ENCODE measurements at regions not wholly inside any gene's neighbourhood (a gene's known extent, or its start where the extent isn't known, plus 50 kb on each side); places are given as distances from the start of the nearest gene placed in this dataset.
A peak's percentile ranks its signal among the peaks of the same experiment; 100 is the strongest.

DNA sequence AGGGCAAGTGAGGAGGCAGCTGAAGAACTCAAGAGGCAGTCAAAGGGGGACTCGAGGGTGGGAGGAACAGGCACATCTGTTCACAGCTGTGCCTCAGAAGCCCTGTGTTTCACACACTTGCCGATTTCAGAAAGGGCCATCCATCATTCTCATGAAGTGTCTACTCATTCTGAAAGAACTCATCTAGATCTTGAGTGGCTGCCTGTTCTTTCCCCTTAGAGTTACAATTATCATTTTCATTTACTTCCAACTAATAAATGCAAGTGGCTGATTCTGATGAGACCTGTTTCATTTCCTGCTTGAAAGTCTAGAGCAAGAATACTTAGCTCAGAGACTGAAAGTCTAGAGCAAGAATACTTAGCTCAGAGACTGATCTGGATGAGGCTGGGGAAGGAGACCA lies 1145.1 kb downstream of the UQCRFS1 start:
- no peak overlapping the region for H3K4me3 ChIP-seq
- no peak overlapping the region for H3K27ac ChIP-seq
- no peaks in the 10 kb centered on the region for H3K4me1 ChIP-seq
- no peaks in the 10 kb centered on the region for H3K9me3 ChIP-seq
- H3K27me3 ChIP-seq, result no peaks in the 10 kb centered on the region
- DNase-seq, result no peak
- no peak for ATAC-seq
- H3K36me3 ChIP-seq, result no peaks in the 10 kb centered on the region
- intact Hi-C loops (cut with DNase I), result no loop called here
- WGBS (ENCODE audit: insufficient coverage, low coverage, low lambda C conversion rate, missing lambda C conversion rate), result 20% methylated on average over 2 of the region's 2 CpGs
- TF ChIP-seq, protein P1, sequence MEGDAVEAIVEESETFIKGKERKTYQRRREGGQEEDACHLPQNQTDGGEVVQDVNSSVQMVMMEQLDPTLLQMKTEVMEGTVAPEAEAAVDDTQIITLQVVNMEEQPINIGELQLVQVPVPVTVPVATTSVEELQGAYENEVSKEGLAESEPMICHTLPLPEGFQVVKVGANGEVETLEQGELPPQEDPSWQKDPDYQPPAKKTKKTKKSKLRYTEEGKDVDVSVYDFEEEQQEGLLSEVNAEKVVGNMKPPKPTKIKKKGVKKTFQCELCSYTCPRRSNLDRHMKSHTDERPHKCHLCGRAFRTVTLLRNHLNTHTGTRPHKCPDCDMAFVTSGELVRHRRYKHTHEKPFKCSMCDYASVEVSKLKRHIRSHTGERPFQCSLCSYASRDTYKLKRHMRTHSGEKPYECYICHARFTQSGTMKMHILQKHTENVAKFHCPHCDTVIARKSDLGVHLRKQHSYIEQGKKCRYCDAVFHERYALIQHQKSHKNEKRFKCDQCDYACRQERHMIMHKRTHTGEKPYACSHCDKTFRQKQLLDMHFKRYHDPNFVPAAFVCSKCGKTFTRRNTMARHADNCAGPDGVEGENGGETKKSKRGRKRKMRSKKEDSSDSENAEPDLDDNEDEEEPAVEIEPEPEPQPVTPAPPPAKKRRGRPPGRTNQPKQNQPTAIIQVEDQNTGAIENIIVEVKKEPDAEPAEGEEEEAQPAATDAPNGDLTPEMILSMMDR (IDR thresholded peaks at IDR 0.05), result no peak
- TF ChIP-seq POLR2A (IDR thresholded peaks at IDR 0.05), result no peak

DNA sequence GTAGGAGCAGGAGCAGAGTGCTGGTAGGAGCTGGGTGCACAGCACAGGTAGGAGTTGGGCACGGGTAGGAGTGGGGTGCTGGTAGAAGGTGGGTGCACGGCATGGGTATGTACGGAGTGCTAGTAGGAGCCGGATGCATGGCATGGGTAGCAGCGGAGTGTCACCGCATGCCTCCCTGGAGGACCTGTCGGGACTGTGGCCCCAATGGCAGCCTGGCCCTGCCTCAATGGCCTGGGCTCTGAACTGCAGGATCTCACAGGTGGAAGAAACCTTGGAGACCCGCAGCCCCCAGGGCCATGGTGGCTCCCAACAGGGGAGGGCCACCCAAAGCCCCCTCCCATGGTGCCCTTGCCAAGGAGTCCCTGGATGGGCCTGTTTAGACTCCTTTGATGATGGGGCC lies 1146.0 kb downstream of the UQCRFS1 start:
- peak in 1 of 4 donors; percentile 29 for ATAC-seq
- no peaks in the 10 kb centered on the region for H3K4me1 ChIP-seq
- TF ChIP-seq, protein P1 (IDR thresholded peaks at IDR 0.05), result no peak
- no peak for TF ChIP-seq POLR2A (IDR thresholded peaks at IDR 0.05)
- 80% methylated on average over 7 of the region's 8 CpGs for WGBS (ENCODE audit: insufficient coverage, low coverage, low lambda C conversion rate, missing lambda C conversion rate)
- no peaks in the 10 kb centered on the region for H3K27me3 ChIP-seq
- no peaks in the 10 kb centered on the region for H3K36me3 ChIP-seq
- no peak for DNase-seq
- H3K4me3 ChIP-seq, result no peak overlapping the region
- no peaks in the 10 kb centered on the region for H3K9me3 ChIP-seq
- intact Hi-C loops (cut with DNase I), result no loop called here
- no peak overlapping the region for H3K27ac ChIP-seq

DNA sequence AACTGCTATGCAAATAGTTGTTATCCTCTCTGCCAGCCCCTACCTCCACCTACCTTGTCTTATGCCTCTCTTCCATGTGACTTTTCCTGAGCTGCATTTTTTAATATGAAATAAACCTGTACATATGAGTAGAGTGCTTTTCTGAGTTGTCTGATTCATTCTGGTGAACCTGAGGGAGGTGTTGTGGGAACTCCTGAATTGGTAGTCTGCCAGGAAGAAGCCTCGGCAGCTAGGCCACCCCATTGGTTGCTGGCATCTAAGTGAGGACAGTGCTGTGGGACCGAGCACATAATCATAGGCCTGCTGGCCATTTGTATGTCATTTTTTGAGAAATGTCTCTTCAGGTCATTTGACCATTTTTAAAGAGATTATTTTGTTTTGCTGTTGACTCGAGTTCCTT lies 1146.8 kb downstream of the UQCRFS1 start:
- Histone ChIP-seq H3K36me3 (no peaks in the 10 kb centered on the region), H3K4me1 (no peaks in the 10 kb centered on the region), H3K27me3 (no peaks in the 10 kb centered on the region), H3K9me3 (no peaks in the 10 kb centered on the region), H3K4me3 (no peak overlapping the region), H3K27ac (no peak overlapping the region)
- no peak for ATAC-seq
- TF ChIP-seq POLR2A (IDR thresholded peaks at IDR 0.05), result no peak
- TF ChIP-seq, protein P1 (IDR thresholded peaks at IDR 0.05), result no peak
- intact Hi-C loops (cut with DNase I), result no loop called here
- no peak for DNase-seq
- 51% methylated on average over 3 of the region's 3 CpGs for WGBS (ENCODE audit: insufficient coverage, low coverage, low lambda C conversion rate, missing lambda C conversion rate)

DNA sequence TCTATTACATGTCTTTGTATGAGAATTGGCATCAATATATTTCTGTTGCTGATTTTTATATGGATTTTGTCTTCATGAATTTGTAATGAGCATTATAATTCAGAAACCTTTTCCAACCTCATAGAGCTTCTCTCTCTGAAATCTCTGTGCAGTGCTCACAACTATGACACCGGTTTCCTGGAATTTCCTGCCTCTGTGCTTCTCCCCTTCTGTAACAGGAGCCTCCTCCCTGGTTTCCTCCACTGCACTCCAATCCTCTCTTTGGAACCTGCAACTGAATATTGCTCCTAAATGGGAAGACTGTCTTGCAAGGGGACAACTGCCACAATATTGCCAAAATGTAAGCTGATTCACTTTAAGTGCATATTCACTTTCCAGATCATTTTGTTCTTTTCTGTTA lies 1147.9 kb downstream of the UQCRFS1 start:
- H3K4me3 ChIP-seq, result no peak overlapping the region
- no peaks in the 10 kb centered on the region for H3K9me3 ChIP-seq
- H3K27me3 ChIP-seq, result no peaks in the 10 kb centered on the region
- H3K27ac ChIP-seq, result no peak overlapping the region
- TF ChIP-seq, protein P1 (IDR thresholded peaks at IDR 0.05), result no peak
- 42% methylated on average over 1 of the region's 1 CpG for WGBS (ENCODE audit: insufficient coverage, low coverage, low lambda C conversion rate, missing lambda C conversion rate)
- intact Hi-C loops (cut with DNase I), result no loop called here
- DNase-seq (no peak), ATAC-seq (no peak)
- no peaks in the 10 kb centered on the region for H3K36me3 ChIP-seq
- no peaks in the 10 kb centered on the region for H3K4me1 ChIP-seq

DNA sequence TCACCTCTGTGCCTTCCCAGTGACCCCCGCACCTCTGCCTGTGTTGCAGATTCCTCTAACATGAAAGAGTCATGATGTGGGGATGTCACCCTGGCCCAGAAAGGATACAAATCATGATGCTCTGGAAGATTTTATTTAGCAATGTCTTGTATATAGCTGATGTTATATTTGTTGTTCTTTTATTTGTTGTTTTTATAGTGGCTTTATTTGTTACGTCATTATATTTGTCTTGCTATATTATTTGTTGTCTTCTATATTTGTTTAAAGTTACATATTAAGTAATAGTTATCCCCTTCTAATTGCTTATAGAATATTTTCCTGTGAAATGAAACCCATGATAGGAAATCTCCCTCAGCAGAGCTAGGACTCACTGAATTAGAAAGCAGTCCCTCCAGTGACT lies 1149.2 kb downstream of the UQCRFS1 start:
- intact Hi-C loops (cut with DNase I), result no loop called here
- no peak for ATAC-seq
- 59% methylated on average over 1 of the region's 2 CpGs for WGBS (ENCODE audit: insufficient coverage, low coverage, low lambda C conversion rate, missing lambda C conversion rate)
- no peaks in the 10 kb centered on the region for H3K27me3 ChIP-seq
- H3K36me3 ChIP-seq, result no peaks in the 10 kb centered on the region
- H3K4me3 ChIP-seq, result no peak overlapping the region
- TF ChIP-seq POLR2A (IDR thresholded peaks at IDR 0.05), result no peak
- TF ChIP-seq, protein P1 (IDR thresholded peaks at IDR 0.05), result no peak
- H3K9me3 ChIP-seq, result no peaks in the 10 kb centered on the region
- no peak overlapping the region for H3K27ac ChIP-seq
- H3K4me1 ChIP-seq, result no peaks in the 10 kb centered on the region
- DNase-seq, result no peak
